ENCODE measurements at regions not wholly inside any gene's neighbourhood (a gene's known extent, or its start where the extent isn't known, plus 50 kb on each side); places are given as distances from the start of the nearest gene placed in this dataset.

GRCh38 chr6:165875946-165876345 is 212.9 kb upstream of the PDE10A start:
- Histone ChIP-seq H3K9me3 (no peaks in the 10 kb centered on the region), H3K4me3 (no peak overlapping the region), H3K36me3 (no peaks in the 10 kb centered on the region), H3K27ac (no peak overlapping the region), H3K27me3 (no peaks in the 10 kb centered on the region), H3K4me1 (no peaks in the 10 kb centered on the region)
- intact Hi-C loops (cut with DNase I), result no loop called here
- no peak for DNase-seq
- ATAC-seq, result no peak
- no peak for TF ChIP-seq POLR2A (IDR thresholded peaks at IDR 0.05)
- no peak for TF ChIP-seq CTCF (IDR thresholded peaks at IDR 0.05)
- WGBS (ENCODE audit: insufficient coverage, low coverage, low lambda C conversion rate, missing lambda C conversion rate), result 44% methylated on average over 1 of the region's 1 CpG

DNA sequence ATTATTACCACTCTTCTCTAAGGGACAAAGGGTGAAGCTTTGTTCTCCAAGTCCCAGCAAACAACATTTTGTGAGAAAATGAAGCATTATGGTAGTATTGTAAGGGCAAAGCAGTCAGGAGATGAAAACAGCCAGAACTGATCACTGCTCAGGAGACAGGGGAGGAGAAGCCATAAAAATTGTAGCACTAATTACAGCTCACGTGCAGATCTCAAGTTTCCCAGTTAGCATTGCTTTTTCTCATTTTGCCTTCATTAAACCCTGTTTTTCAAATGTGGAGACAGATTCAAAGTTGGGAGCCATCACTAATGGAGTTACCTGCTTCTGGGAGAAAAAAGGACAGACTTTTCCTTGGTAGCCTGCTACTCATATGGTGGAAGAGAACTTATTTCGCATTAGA is 210.9 kb upstream of the PDE10A start:
- DNase-seq (no peak), ATAC-seq (no peak)
- H3K9me3 ChIP-seq, result no peaks in the 10 kb centered on the region
- 49% methylated on average over 2 of the region's 2 CpGs for WGBS (ENCODE audit: insufficient coverage, low coverage, low lambda C conversion rate, missing lambda C conversion rate)
- no peaks in the 10 kb centered on the region for H3K4me1 ChIP-seq
- TF ChIP-seq POLR2A (IDR thresholded peaks at IDR 0.05) (no peak), CTCF (IDR thresholded peaks at IDR 0.05) (no peak)
- H3K27me3 ChIP-seq, result no peaks in the 10 kb centered on the region
- intact Hi-C loops (cut with DNase I), result no loop called here
- no peak overlapping the region for H3K4me3 ChIP-seq
- no peak overlapping the region for H3K27ac ChIP-seq
- no peaks in the 10 kb centered on the region for H3K36me3 ChIP-seq

DNA sequence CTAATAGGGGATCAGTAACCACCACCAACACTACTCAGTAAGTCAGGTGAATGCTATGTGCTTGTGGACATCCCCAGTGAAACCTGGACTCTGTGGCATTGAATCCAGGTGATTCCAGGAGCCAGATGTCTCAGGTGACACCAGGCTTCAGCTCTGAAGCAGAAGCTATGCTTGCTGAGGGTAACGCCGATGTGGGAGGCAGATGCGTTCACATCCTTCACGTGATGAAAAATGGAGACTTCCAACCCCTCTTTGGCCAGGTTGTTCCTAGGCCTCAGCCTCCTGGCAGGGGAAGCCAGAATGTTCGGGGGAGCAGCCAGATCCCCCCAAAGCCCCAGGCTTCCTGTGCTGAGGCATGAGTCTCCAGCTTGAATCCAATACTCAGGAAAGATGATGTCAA is 209.8 kb upstream of the PDE10A start:
- TF ChIP-seq CTCF (IDR thresholded peaks at IDR 0.05) (no peak), POLR2A (IDR thresholded peaks at IDR 0.05) (no peak)
- Histone ChIP-seq H3K27me3 (no peaks in the 10 kb centered on the region), H3K4me1 (no peaks in the 10 kb centered on the region), H3K9me3 (no peaks in the 10 kb centered on the region), H3K36me3 (no peaks in the 10 kb centered on the region), H3K4me3 (no peak overlapping the region), H3K27ac (no peak overlapping the region)
- intact Hi-C loops (cut with DNase I), result no loop called here
- no peak for ATAC-seq
- WGBS (ENCODE audit: insufficient coverage, low coverage, low lambda C conversion rate, missing lambda C conversion rate), result 38% methylated on average over 1 of the region's 5 CpGs
- DNase-seq, result no peak

- Histone ChIP-seq H3K27ac (no peak overlapping the region), H3K27me3 (no peaks in the 10 kb centered on the region), H3K9me3 (no peaks in the 10 kb centered on the region), H3K4me1 (no peaks in the 10 kb centered on the region), H3K36me3 (no peaks in the 10 kb centered on the region), H3K4me3 (no peak overlapping the region)
- 57% methylated on average over 3 of the region's 3 CpGs for WGBS (ENCODE audit: insufficient coverage, low coverage, low lambda C conversion rate, missing lambda C conversion rate)
- ATAC-seq (no peak), DNase-seq (no peak)
- intact Hi-C loops (cut with DNase I), result no loop called here
- TF ChIP-seq POLR2A (IDR thresholded peaks at IDR 0.05), result no peak
- no peak for TF ChIP-seq CTCF (IDR thresholded peaks at IDR 0.05)
These were observed 209.3 kb upstream of the PDE10A start for GRCh38 chr6:165872311-165872710.

- Histone ChIP-seq H3K4me3 (no peak overlapping the region), H3K27ac (no peak overlapping the region), H3K4me1 (no peaks in the 10 kb centered on the region), H3K36me3 (no peaks in the 10 kb centered on the region), H3K27me3 (no peaks in the 10 kb centered on the region), H3K9me3 (no peaks in the 10 kb centered on the region)
- 70% methylated on average over 3 of the region's 3 CpGs for WGBS (ENCODE audit: insufficient coverage, low coverage, low lambda C conversion rate, missing lambda C conversion rate)
- intact Hi-C loops (cut with DNase I), result no loop called here
- DNase-seq, result no peak
- no peak for ATAC-seq
- TF ChIP-seq POLR2A (IDR thresholded peaks at IDR 0.05) (no peak), CTCF (IDR thresholded peaks at IDR 0.05) (no peak)
These were observed 208.5 kb upstream of the PDE10A start for GRCh38 chr6:165871571-165871970.

Measured in right lobe of liver (tissue), 6 donors.